Parathyroid adenoma (tissue), 2 donors: ENCODE measurements at regions not wholly inside any gene's neighbourhood (a gene's known extent, or its start where the extent isn't known, plus 50 kb on each side); places are given as distances from the start of the nearest gene placed in this dataset.
"Not testable (repeated sequence)": the region's sequence is repeated elsewhere in the genome, so short reads cannot be mapped to it uniquely, and the experiment has no call there.

Experiments used
- H2AFZ ChIP-seq: fragments of 300-600 bp; sonication (generic); one replicate; pipeline ENCODE4 v1.7.0; 2017; ENCODE audit warnings: antibody characterized with exemption, mild to moderate bottlenecking
- H3K27ac ChIP-seq: fragments of 300-600 bp; sonication (generic); one replicate; pipeline ENCODE4 v1.7.0; 2017
- H3K27me3 ChIP-seq: fragments of 300-600 bp; sonication (generic); one replicate; pipeline ENCODE4 v1.7.0; 2017; ENCODE audit warnings: low read length; ENCODE audit not compliant: control insufficient read depth, insufficient read depth
- H3K36me3 ChIP-seq: fragments of 300-600 bp; sonication (generic); one replicate; pipeline ENCODE4 v1.7.0; 2017; ENCODE audit warnings: low read length; ENCODE audit not compliant: control insufficient read depth, insufficient read depth
- H3K4me1 ChIP-seq: fragments of 300-600 bp; sonication (generic); one replicate; pipeline ENCODE4 v1.7.0; 2017; ENCODE audit warnings: control low read depth
- H3K4me2 ChIP-seq: fragments of 300-600 bp; sonication (generic); one replicate; pipeline ENCODE4 v1.7.0; 2017; ENCODE audit warnings: low read length
- H3K4me3 ChIP-seq: fragments of 300-600 bp; sonication (generic); one replicate; pipeline ENCODE4 v1.7.0; 2017; ENCODE audit warnings: low read depth, low read length
- H3K79me2 ChIP-seq: fragments of 300-600 bp; sonication (generic); one replicate; pipeline ENCODE4 v1.7.0; 2017; ENCODE audit warnings: control low read depth
- H3K9ac ChIP-seq: fragments of 300-600 bp; sonication (generic); one replicate; pipeline ENCODE4 v1.7.0; 2017; ENCODE audit warnings: mild to moderate bottlenecking
- H3K9me3 ChIP-seq: fragments of 300-600 bp; sonication (generic); one replicate; pipeline ENCODE4 v1.7.0; 2017; ENCODE audit warnings: low read length; ENCODE audit not compliant: control insufficient read depth
- CTCF ChIP-seq: fragments of 300-600 bp; sonication (generic); IDR thresholded peaks from one replicate; pipeline ENCODE4 v1.7.0; 2017; ENCODE audit warnings: antibody characterized with exemption, mild to moderate bottlenecking
- donor health status: primary hyperparathyroidism.

- Histone ChIP-seq H3K9me3 (peaks cover 3% of the 10 kb centered on the region), H3K36me3 (no peaks in the 10 kb centered on the region), H3K4me1 (no peaks in the 10 kb centered on the region), H3K4me2 (no peak overlapping the region), H3K27me3 (no peaks in the 10 kb centered on the region), H3K4me3 (no peak overlapping the region), H2AFZ (no peak overlapping the region), H3K27ac (no peak overlapping the region), H3K79me2 (no peaks in the 10 kb centered on the region), H3K9ac (no peak overlapping the region)
- TF ChIP-seq CTCF, result no peak
Measured at GRCh38 chr10:84739641-84740040, 411.3 kb downstream of the CCSER2 start.

- H3K27me3 ChIP-seq, result no peaks in the 10 kb centered on the region
- H3K4me3 ChIP-seq, result no peak overlapping the region
- H3K36me3 ChIP-seq, result no peaks in the 10 kb centered on the region
- no peaks in the 10 kb centered on the region for H3K4me1 ChIP-seq
- H3K4me2 ChIP-seq, result no peak overlapping the region
- TF ChIP-seq CTCF, result no peak
- no peak overlapping the region for H3K27ac ChIP-seq
- H3K9me3 ChIP-seq, result peaks cover 3% of the 10 kb centered on the region
- H2AFZ ChIP-seq, result no peak overlapping the region
- H3K79me2 ChIP-seq, result no peaks in the 10 kb centered on the region
- H3K9ac ChIP-seq, result no peak overlapping the region
Measured at GRCh38 chr10:84743483-84743882, 415.1 kb downstream of the CCSER2 start.

- no peak overlapping the region for H3K9ac ChIP-seq
- no peak overlapping the region for H3K4me2 ChIP-seq
- no peak for TF ChIP-seq CTCF
- H3K79me2 ChIP-seq, result no peaks in the 10 kb centered on the region
- no peaks in the 10 kb centered on the region for H3K4me1 ChIP-seq
- no peaks in the 10 kb centered on the region for H3K27me3 ChIP-seq
- no peaks in the 10 kb centered on the region for H3K36me3 ChIP-seq
- no peaks in the 10 kb centered on the region for H3K9me3 ChIP-seq
- H3K27ac ChIP-seq, result no peak overlapping the region
- H3K4me3 ChIP-seq, result no peak overlapping the region
- H2AFZ ChIP-seq, result no peak overlapping the region
Measured at GRCh38 chr10:84755311-84755710, 426.9 kb downstream of the CCSER2 start.

GRCh38 chr10:84756653-84757052, 428.3 kb downstream of the CCSER2 start:
- not testable (repeated sequence) for H3K9me3 ChIP-seq, H3K79me2 ChIP-seq, H2AFZ ChIP-seq, H3K27me3 ChIP-seq, H3K9ac ChIP-seq, H3K4me3 ChIP-seq, H3K27ac ChIP-seq, H3K4me2 ChIP-seq, H3K4me1 ChIP-seq, H3K36me3 ChIP-seq

GRCh38 chr10:84761994-84762614, 433.7 kb downstream of the CCSER2 start:
- H3K9ac ChIP-seq, H3K4me3 ChIP-seq, H3K27me3 ChIP-seq, H2AFZ ChIP-seq, H3K79me2 ChIP-seq, H3K27ac ChIP-seq, H3K36me3 ChIP-seq, H3K4me2 ChIP-seq, H3K4me1 ChIP-seq, H3K9me3 ChIP-seq: not testable (repeated sequence)

- Histone ChIP-seq H3K27ac (no peak overlapping the region), H3K4me2 (no peak overlapping the region)
- TF ChIP-seq CTCF, result no peak
Measured at GRCh38 chr10:84762754-84763394, 434.5 kb downstream of the CCSER2 start.

More at GRCh38 chr10:84762754-84763394, 434.5 kb downstream of the CCSER2 start:
- Histone ChIP-seq H3K9me3 (no peaks in the 10 kb centered on the region), H2AFZ (no peak overlapping the region), H3K4me3 (no peak overlapping the region), H3K9ac (no peak overlapping the region), H3K4me1 (no peaks in the 10 kb centered on the region), H3K79me2 (no peaks in the 10 kb centered on the region), H3K36me3 (no peaks in the 10 kb centered on the region), H3K27me3 (no peaks in the 10 kb centered on the region)
